Ovary (tissue), 3 donors: ENCODE measurements at regions not wholly inside any gene's neighbourhood (a gene's known extent, or its start where the extent isn't known, plus 50 kb on each side); places are given as distances from the start of the nearest gene placed in this dataset.

Experiments
- EP300 ChIP-seq: sonication (generic); formaldehyde crosslinking; IDR thresholded peaks from one replicate; pipeline ENCODE4 v1.6.1; 2017; ENCODE audit warnings: antibody characterized with exemption
- POLR2A ChIP-seq: fragments of 450-650 bp; IDR thresholded peaks from one replicate; pipeline ENCODE4 v1.6.1; 2017; ENCODE audit warnings: antibody characterized with exemption, mild to moderate bottlenecking, moderate library complexity
- TF ChIP-seq, protein P1 (sequence below), 3 donors: fragments of 450-650 bp in 2 of 3; fragments of 200-600 bp in 1 of 3; IDR thresholded peaks; one replicate each; pipeline versions ENCODE4 v1.5.1 to v1.8.0; 2016 to 2022; ENCODE audit warnings: antibody characterized with exemption in 3 of 3, mild to moderate bottlenecking in 1 of 3
- donor health status: DM: no; HTN: no; CAD: no.

DNA sequence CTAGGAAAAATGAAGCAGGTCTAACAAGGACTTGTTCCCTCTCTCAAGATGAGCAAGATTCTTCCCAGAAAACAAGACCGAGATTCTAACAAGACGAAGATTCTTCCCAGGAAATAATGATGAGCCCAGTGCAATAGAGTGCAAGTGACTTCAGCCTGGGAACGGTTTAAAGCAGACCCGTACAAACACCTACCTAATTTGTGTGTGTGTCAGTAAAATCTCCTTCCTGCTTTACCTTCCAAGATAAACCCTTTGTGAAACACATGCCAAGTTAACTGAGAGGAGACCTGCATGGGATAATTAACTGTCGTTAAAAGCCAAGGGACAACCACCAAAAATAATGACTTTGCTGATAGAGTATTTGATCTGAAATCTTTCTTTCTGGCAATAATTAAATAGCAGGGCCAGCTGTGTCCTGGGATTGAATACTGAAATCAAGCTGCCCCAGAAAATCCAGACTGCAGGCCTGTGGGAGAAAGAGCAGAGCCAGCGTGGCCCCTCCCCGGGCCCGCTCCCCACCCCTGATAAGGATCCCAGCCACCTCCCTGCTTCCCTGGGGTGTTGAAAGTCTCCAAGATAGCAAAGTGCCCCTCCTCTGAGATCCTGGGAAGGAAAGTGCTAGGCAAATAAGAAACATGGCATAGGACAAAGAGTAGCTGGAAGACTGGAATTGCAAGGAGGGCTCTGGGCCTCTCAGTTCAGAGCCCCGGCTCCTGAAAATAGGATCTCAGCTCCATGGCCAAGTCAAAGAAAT lies 145.5 kb downstream of the CYP26B1 start:
- TF ChIP-seq, protein P1, sequence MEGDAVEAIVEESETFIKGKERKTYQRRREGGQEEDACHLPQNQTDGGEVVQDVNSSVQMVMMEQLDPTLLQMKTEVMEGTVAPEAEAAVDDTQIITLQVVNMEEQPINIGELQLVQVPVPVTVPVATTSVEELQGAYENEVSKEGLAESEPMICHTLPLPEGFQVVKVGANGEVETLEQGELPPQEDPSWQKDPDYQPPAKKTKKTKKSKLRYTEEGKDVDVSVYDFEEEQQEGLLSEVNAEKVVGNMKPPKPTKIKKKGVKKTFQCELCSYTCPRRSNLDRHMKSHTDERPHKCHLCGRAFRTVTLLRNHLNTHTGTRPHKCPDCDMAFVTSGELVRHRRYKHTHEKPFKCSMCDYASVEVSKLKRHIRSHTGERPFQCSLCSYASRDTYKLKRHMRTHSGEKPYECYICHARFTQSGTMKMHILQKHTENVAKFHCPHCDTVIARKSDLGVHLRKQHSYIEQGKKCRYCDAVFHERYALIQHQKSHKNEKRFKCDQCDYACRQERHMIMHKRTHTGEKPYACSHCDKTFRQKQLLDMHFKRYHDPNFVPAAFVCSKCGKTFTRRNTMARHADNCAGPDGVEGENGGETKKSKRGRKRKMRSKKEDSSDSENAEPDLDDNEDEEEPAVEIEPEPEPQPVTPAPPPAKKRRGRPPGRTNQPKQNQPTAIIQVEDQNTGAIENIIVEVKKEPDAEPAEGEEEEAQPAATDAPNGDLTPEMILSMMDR (IDR thresholded peaks at IDR 0.05): no peak
- TF ChIP-seq POLR2A (no peak), EP300 (no peak)
